ENCODE measurements at regions not wholly inside any gene's neighbourhood (a gene's known extent, or its start where the extent isn't known, plus 50 kb on each side); places are given as distances from the start of the nearest gene placed in this dataset.

GRCh38 chr16:85463672-85464382 lies 149.3 kb upstream of the GSE1 start:
- H3K4me1 ChIP-seq (ENCODE audit: control insufficient read depth, insufficient read depth, low read length), result peaks cover 34% of the 10 kb centered on the region
- H3K27me3 ChIP-seq (ENCODE audit: control insufficient read depth, insufficient read depth, low read length), result peaks cover 13% of the 10 kb centered on the region
- H3K27ac ChIP-seq (ENCODE audit: low read depth, low read length), result no peak overlapping the region
- H3K9ac ChIP-seq (ENCODE audit: low read length), result no peak overlapping the region
- H3K36me3 ChIP-seq (ENCODE audit: control insufficient read depth, insufficient read depth, low read length), result no peaks in the 10 kb centered on the region
- no peak overlapping the region for H3K4me3 ChIP-seq (ENCODE audit: low read length)

GRCh38 chr16:85464383-85465305 lies 148.5 kb upstream of the GSE1 start:
- H3K4me1 ChIP-seq (ENCODE audit: control insufficient read depth, insufficient read depth, low read length), result peaks cover 27% of the 10 kb centered on the region
- no peaks in the 10 kb centered on the region for H3K36me3 ChIP-seq (ENCODE audit: control insufficient read depth, insufficient read depth, low read length)
- no peak overlapping the region for H3K27ac ChIP-seq (ENCODE audit: low read depth, low read length)
- H3K4me3 ChIP-seq (ENCODE audit: low read length), result no peak overlapping the region
- no peak overlapping the region for H3K9ac ChIP-seq (ENCODE audit: low read length)
- peaks cover 13% of the 10 kb centered on the region for H3K27me3 ChIP-seq (ENCODE audit: control insufficient read depth, insufficient read depth, low read length)

- Histone ChIP-seq H3K4me3 (ENCODE audit: low read length) (no peak overlapping the region), H3K36me3 (ENCODE audit: control insufficient read depth, insufficient read depth, low read length) (no peaks in the 10 kb centered on the region), H3K9ac (ENCODE audit: low read length) (no peak overlapping the region), H3K4me1 (ENCODE audit: control insufficient read depth, insufficient read depth, low read length) (peaks cover 19% of the 10 kb centered on the region), H3K27ac (ENCODE audit: low read depth, low read length) (no peak overlapping the region), H3K27me3 (ENCODE audit: control insufficient read depth, insufficient read depth, low read length) (peaks cover 13% of the 10 kb centered on the region)
Observed at GRCh38 chr16:85465328-85466303, 147.5 kb upstream of the GSE1 start.

GRCh38 chr16:85466304-85466700 lies 146.8 kb upstream of the GSE1 start:
- Histone ChIP-seq H3K4me3 (ENCODE audit: low read length) (no peak overlapping the region), H3K27me3 (ENCODE audit: control insufficient read depth, insufficient read depth, low read length) (peaks cover 13% of the 10 kb centered on the region), H3K9ac (ENCODE audit: low read length) (no peak overlapping the region), H3K36me3 (ENCODE audit: control insufficient read depth, insufficient read depth, low read length) (no peaks in the 10 kb centered on the region), H3K4me1 (ENCODE audit: control insufficient read depth, insufficient read depth, low read length) (peaks cover 13% of the 10 kb centered on the region), H3K27ac (ENCODE audit: low read depth, low read length) (no peak overlapping the region)

GRCh38 chr16:85466989-85467388 lies 146.1 kb upstream of the GSE1 start:
- Histone ChIP-seq H3K36me3 (ENCODE audit: control insufficient read depth, insufficient read depth, low read length) (no peaks in the 10 kb centered on the region), H3K27me3 (ENCODE audit: control insufficient read depth, insufficient read depth, low read length) (peaks cover 13% of the 10 kb centered on the region), H3K4me1 (ENCODE audit: control insufficient read depth, insufficient read depth, low read length) (peaks cover 6% of the 10 kb centered on the region), H3K27ac (ENCODE audit: low read depth, low read length) (no peak overlapping the region), H3K9ac (ENCODE audit: low read length) (no peak overlapping the region), H3K4me3 (ENCODE audit: low read length) (no peak overlapping the region)

- peaks cover 2% of the 10 kb centered on the region for H3K27me3 ChIP-seq (ENCODE audit: control insufficient read depth, insufficient read depth, low read length)
- no peak overlapping the region for H3K4me3 ChIP-seq (ENCODE audit: low read length)
- H3K4me1 ChIP-seq (ENCODE audit: control insufficient read depth, insufficient read depth, low read length), result peaks cover 3% of the 10 kb centered on the region
- no peaks in the 10 kb centered on the region for H3K36me3 ChIP-seq (ENCODE audit: control insufficient read depth, insufficient read depth, low read length)
- no peak overlapping the region for H3K9ac ChIP-seq (ENCODE audit: low read length)
- H3K27ac ChIP-seq (ENCODE audit: low read depth, low read length), result no peak overlapping the region
Observed at GRCh38 chr16:85469929-85470590, 143.1 kb upstream of the GSE1 start.

GRCh38 chr16:85470873-85471272 lies 142.2 kb upstream of the GSE1 start:
- H3K9ac ChIP-seq (ENCODE audit: low read length), result no peak overlapping the region

GRCh38 chr16:85471469-85472431 lies 141.4 kb upstream of the GSE1 start:
- H3K4me1 ChIP-seq (ENCODE audit: control insufficient read depth, insufficient read depth, low read length), result peaks cover 3% of the 10 kb centered on the region
- H3K27me3 ChIP-seq (ENCODE audit: control insufficient read depth, insufficient read depth, low read length), result no peaks in the 10 kb centered on the region
- H3K4me3 ChIP-seq (ENCODE audit: low read length), result no peak overlapping the region
- no peak overlapping the region for H3K9ac ChIP-seq (ENCODE audit: low read length)
- no peak overlapping the region for H3K27ac ChIP-seq (ENCODE audit: low read depth, low read length)
- H3K36me3 ChIP-seq (ENCODE audit: control insufficient read depth, insufficient read depth, low read length), result no peaks in the 10 kb centered on the region

More at GRCh38 chr16:85470873-85471272, 142.2 kb upstream of the GSE1 start:
- Histone ChIP-seq H3K4me3 (ENCODE audit: low read length) (no peak overlapping the region), H3K4me1 (ENCODE audit: control insufficient read depth, insufficient read depth, low read length) (peaks cover 3% of the 10 kb centered on the region), H3K27ac (ENCODE audit: low read depth, low read length) (no peak overlapping the region), H3K27me3 (ENCODE audit: control insufficient read depth, insufficient read depth, low read length) (no peaks in the 10 kb centered on the region), H3K36me3 (ENCODE audit: control insufficient read depth, insufficient read depth, low read length) (no peaks in the 10 kb centered on the region)

- Histone ChIP-seq H3K27me3 (ENCODE audit: control insufficient read depth, insufficient read depth, low read length) (no peaks in the 10 kb centered on the region), H3K4me3 (ENCODE audit: low read length) (no peak overlapping the region), H3K9ac (ENCODE audit: low read length) (no peak overlapping the region), H3K27ac (ENCODE audit: low read depth, low read length) (no peak overlapping the region), H3K4me1 (ENCODE audit: control insufficient read depth, insufficient read depth, low read length) (peaks cover 3% of the 10 kb centered on the region), H3K36me3 (ENCODE audit: control insufficient read depth, insufficient read depth, low read length) (no peaks in the 10 kb centered on the region)
Observed at GRCh38 chr16:85472514-85472913, 140.6 kb upstream of the GSE1 start.

- Histone ChIP-seq H3K9ac (ENCODE audit: low read length) (no peak overlapping the region), H3K36me3 (ENCODE audit: control insufficient read depth, insufficient read depth, low read length) (no peaks in the 10 kb centered on the region), H3K27me3 (ENCODE audit: control insufficient read depth, insufficient read depth, low read length) (no peaks in the 10 kb centered on the region), H3K27ac (ENCODE audit: low read depth, low read length) (no peak overlapping the region), H3K4me3 (ENCODE audit: low read length) (no peak overlapping the region), H3K4me1 (ENCODE audit: control insufficient read depth, insufficient read depth, low read length) (peaks cover 3% of the 10 kb centered on the region)
Observed at GRCh38 chr16:85473323-85473722, 139.8 kb upstream of the GSE1 start.
